ENCODE measurements at regions not wholly inside any gene's neighbourhood (a gene's known extent, or its start where the extent isn't known, plus 50 kb on each side); places are given as distances from the start of the nearest gene placed in this dataset.

DNA sequence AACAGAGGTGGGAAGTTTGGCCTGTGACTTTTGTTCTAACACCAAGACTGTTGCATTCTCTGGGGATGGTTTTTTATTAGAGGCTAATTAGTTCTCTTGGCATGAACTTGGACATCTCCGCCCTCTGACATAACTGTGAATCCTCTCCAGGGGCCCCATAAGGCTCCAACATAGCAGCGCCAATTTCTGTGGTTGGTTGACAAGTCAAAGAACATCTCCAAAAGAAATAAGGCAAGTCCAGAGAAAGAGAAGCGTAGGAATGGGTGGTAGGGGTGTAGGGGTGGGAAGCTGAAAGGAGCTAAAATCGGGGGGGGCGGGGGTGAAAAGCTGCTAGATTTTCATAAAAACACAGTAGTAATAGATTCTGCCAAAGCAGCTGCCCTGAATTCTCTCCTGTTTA, 81.0 kb upstream of the DAB2 start:
- no peak for DNase-seq (ENCODE audit: extremely low read depth, low read depth)

DNA sequence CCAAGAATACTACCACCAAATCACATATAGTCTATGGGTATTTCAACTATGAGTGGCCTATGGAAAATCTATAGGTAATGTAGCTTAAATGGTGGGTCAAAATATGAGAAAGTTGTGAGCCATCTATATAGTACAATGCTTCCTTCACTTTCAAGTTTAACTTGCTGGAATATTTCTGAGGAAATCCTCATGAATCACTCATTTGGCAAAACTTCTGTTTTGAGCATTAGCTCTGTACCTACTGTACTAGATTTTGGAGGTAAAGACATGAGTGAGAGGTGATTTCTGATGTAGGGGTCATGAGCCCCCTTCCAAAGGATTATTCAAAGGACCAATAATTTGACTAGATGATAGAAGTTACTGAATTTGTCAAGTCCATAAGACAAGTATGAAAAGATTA, 80.6 kb upstream of the DAB2 start:
- no peak for DNase-seq (ENCODE audit: extremely low read depth, low read depth)

- DNase-seq (ENCODE audit: extremely low read depth, low read depth), result no peak
Measured at GRCh38 chr5:39503155-39503554, 78.4 kb upstream of the DAB2 start.

DNA sequence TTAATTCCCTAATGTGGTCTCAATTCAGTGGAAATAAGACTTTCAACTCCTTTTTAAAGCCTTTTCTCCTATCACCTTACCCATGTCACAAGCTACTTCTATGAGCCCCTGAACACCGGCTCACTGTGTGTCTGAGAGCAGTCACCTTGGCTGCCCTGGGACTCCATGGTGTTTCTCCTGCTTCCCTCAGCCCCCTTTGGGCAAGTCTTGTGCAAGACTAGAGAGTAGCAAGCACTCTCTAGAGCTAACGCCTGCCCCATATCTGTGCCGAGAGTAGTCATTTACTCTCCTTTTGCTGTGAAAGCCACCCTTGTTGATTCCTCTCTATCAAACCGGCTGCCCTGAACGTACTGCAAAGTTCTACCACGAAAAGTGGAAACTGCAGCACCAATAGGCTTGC, 77.9 kb upstream of the DAB2 start:
- no peak for DNase-seq (ENCODE audit: extremely low read depth, low read depth)

- DNase-seq (ENCODE audit: extremely low read depth, low read depth), result no peak
Measured at GRCh38 chr5:39501397-39501796, 76.6 kb upstream of the DAB2 start.

- DNase-seq (ENCODE audit: extremely low read depth, low read depth), result no peak
Measured at GRCh38 chr5:39500551-39501175, 75.9 kb upstream of the DAB2 start.

- no peak for DNase-seq (ENCODE audit: extremely low read depth, low read depth)
Measured at GRCh38 chr5:39498278-39498952, 73.6 kb upstream of the DAB2 start.

GRCh38 chr5:39497322-39497721, 72.5 kb upstream of the DAB2 start:
- no peak for DNase-seq (ENCODE audit: extremely low read depth, low read depth)

GRCh38 chr5:39495227-39495626, 70.4 kb upstream of the DAB2 start:
- DNase-seq (ENCODE audit: extremely low read depth, low read depth), result no peak

GRCh38 chr5:39494534-39494933, 69.8 kb upstream of the DAB2 start:
- no peak for DNase-seq (ENCODE audit: extremely low read depth, low read depth)

DNA sequence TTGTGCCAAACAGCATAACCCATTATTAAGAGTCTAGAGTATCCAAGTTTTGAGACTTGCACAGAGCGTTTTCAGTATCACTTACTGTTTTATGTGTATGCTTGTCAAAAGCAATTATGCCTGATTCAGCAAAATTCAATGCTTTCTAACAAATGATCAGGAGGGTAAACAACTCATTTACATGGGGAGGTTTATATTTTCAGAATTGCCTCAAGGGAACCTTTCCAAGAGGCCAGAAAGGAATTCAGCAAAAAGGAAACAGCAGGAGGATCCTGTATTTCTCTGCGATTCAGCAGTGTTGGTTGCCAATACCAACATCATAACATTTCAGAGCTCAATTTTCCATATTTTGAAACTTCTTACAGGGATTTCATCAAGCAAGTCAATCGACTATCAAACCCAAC, 69.3 kb upstream of the DAB2 start:
- no peak for DNase-seq (ENCODE audit: extremely low read depth, low read depth)

- DNase-seq (ENCODE audit: extremely low read depth, low read depth), result no peak
Measured at GRCh38 chr5:39491210-39491609, 66.4 kb upstream of the DAB2 start.

DNA sequence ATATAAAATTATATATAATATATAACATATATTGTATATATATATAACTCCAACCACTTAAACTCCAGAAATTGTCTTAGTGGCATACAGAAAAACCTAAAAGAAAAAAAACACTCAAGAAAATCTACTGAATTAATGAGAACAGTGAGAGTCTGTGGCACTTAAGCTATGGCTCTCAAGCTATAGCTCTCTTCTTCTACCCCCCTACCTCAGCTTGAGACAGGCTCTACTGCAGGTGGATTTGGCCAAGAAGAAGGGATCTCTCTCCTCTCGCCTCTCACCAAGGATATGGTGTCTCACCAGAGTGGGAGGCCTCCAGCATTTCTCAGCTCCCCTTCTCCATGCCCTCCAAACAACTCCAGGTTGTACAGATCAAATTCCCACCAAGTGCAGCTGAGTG, 64.5 kb upstream of the DAB2 start:
- no peak for DNase-seq (ENCODE audit: extremely low read depth, low read depth)

DNA sequence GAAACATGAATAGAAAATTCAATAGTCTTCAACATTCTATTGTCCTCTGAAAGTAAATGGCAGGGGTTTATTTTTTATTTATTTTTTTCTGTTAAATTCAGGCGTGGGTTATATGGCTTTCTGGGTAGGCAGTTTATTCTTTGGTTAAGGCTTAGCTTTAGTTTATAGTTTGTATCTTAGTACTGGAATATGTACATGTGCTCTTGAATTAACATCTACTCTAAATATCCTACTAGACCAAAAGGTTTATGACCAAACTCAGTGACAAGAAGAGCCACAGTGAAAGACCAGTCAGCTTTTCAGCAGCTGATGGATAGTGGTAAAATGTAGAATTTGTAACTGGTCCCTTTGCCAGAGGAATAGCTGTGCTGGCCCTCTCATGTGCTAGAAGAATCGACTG, 62.0 kb upstream of the DAB2 start:
- DNase-seq (ENCODE audit: extremely low read depth, low read depth), result no peak

DNA sequence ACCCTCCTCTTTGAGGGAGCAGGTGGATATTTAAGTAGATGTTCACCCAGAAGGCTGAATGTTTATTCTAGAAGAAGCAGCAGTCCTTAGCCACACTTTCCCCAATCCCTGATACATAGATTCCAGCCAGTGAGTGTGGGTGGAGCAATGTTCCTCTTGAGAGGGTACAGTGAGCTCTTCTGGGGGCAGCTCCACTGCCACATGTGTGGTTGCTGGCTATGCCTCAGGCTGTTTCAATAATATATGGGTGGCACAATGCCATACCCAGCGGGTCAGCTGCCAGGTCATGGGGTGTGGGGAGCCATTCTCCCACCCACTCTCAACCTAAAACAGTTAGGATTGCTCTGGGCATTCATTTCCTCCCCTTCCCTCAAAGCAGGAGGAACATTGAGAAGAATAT, 61.6 kb upstream of the DAB2 start:
- DNase-seq (ENCODE audit: extremely low read depth, low read depth), result no peak

GRCh38 chr5:39485079-39485478, 60.3 kb upstream of the DAB2 start:
- DNase-seq (ENCODE audit: extremely low read depth, low read depth), result no peak

DNA sequence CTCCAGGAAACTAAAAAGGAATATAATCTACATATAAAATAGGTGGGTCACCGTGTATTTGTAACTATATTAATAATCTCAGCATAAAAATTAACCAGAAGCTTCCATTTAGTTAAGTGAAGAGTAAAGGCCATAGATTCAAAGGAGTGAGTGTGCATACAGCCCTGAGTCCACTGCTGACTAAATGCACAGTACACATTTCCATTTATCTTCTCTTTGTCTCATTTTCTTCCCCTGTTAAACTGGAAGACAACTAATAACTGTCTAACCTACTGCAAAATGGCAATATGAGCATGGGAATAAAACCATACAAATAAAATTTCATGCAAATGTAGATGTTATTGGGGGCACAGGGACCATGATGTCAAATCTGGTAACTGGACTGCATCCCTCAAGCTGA, 59.9 kb upstream of the DAB2 start:
- no peak for DNase-seq (ENCODE audit: extremely low read depth, low read depth)

GRCh38 chr5:39482098-39482497, 57.3 kb upstream of the DAB2 start:
- DNase-seq (ENCODE audit: extremely low read depth, low read depth), result no peak

DNA sequence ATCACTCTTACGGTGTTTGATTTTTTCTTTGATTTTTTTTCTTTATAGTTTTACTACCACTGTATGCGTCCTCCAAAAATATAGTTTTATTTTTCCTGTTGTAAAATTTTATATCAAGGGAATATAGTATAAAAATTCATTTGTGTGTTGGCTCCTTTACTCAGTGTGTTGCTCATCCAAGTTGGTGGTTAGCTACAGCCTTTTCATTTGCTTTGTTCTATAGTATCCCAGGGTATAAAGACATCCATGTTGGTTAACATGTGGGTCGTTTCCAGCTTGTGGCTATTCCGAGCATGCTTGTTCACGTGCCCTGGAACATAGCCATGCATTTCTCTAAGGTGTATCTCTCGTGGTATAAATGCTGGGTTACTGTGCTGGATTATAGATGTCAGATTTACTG, 54.8 kb upstream of the DAB2 start:
- no peak for DNase-seq (ENCODE audit: extremely low read depth, low read depth)

GRCh38 chr5:39478863-39479262, 54.1 kb upstream of the DAB2 start:
- DNase-seq (ENCODE audit: extremely low read depth, low read depth), result no peak

- no peak for DNase-seq (ENCODE audit: extremely low read depth, low read depth)
Measured at GRCh38 chr5:39476843-39477220, 52.1 kb upstream of the DAB2 start.

- no peak for DNase-seq (ENCODE audit: extremely low read depth, low read depth)
Measured at GRCh38 chr5:39475881-39476842, 51.4 kb upstream of the DAB2 start.

Data from NCI-H460 (cell line).